ENCODE measurements at regions not wholly inside any gene's neighbourhood (a gene's known extent, or its start where the extent isn't known, plus 50 kb on each side); places are given as distances from the start of the nearest gene placed in this dataset.

- ATAC-seq = no peak
- TF ChIP-seq, protein P1, sequence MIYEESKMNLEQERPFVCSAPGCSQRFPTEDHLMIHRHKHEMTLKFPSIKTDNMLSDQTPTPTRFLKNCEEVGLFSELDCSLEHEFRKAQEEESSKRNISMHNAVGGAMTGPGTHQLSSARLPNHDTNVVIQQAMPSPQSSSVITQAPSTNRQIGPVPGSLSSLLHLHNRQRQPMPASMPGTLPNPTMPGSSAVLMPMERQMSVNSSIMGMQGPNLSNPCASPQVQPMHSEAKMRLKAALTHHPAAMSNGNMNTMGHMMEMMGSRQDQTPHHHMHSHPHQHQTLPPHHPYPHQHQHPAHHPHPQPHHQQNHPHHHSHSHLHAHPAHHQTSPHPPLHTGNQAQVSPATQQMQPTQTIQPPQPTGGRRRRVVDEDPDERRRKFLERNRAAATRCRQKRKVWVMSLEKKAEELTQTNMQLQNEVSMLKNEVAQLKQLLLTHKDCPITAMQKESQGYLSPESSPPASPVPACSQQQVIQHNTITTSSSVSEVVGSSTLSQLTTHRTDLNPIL (CRISPR knock-in tag; IDR thresholded peaks at IDR 0.05; ENCODE audit: low read depth) = no peak
- no peak for TF ChIP-seq ESRRG (CRISPR knock-in tag; IDR thresholded peaks at IDR 0.05)
- no peak for TF ChIP-seq RARB (CRISPR knock-in tag; IDR thresholded peaks at IDR 0.05)
- TF ChIP-seq BACH2 (CRISPR knock-in tag; IDR thresholded peaks at IDR 0.05; ENCODE audit: borderline replicate concordance) = no peak
- TF ChIP-seq PPARA (CRISPR knock-in tag; IDR thresholded peaks at IDR 0.05; ENCODE audit: borderline replicate concordance) = no peak
- no peak for TF ChIP-seq ARNTL (CRISPR knock-in tag; IDR thresholded peaks at IDR 0.05; ENCODE audit: borderline replicate concordance, low read depth)
- TF ChIP-seq ZC3H10 (CRISPR knock-in tag; IDR thresholded peaks at IDR 0.05) = no peak
- no peak for TF ChIP-seq SNAI2 (CRISPR knock-in tag; IDR thresholded peaks at IDR 0.05)
- no peak for TF ChIP-seq ZNF70 (CRISPR knock-in tag; IDR thresholded peaks at IDR 0.05)
- TF ChIP-seq ZFP30 (CRISPR knock-in tag; IDR thresholded peaks at IDR 0.05) = no peak
- no peak for TF ChIP-seq ISL1 (CRISPR knock-in tag; IDR thresholded peaks at IDR 0.05)
These were observed 398.6 kb downstream of the ACTR3B start for GRCh38 chr7:153158149-153158548.

DNA sequence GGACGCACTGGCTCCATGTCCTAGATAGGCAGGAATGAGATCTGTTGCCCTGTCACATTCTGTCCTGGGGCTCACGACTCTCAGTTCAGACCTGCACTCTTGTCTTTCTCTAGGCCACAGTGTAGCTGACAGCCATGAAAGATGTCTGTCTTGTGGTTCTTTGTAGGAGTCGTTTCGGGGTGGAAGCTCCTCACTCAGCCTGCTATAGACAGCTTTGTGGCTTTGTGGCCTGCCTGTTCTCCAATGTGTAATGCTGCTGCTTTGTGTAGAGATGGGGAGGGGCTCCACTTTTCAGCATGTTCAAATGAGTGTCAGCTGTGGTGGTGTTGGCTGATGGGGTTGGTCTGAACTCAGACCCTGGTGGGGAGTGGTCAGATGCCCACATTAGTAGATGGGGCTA lies 410.7 kb downstream of the ACTR3B start:
- ATAC-seq = no peak
- no peak for TF ChIP-seq GLIS3 (CRISPR knock-in tag; IDR thresholded peaks at IDR 0.05)
- no peak for TF ChIP-seq ZNF8 (CRISPR knock-in tag; IDR thresholded peaks at IDR 0.05)
- TF ChIP-seq ARNTL (CRISPR knock-in tag; IDR thresholded peaks at IDR 0.05; ENCODE audit: borderline replicate concordance, low read depth) = no peak
- no peak for TF ChIP-seq ISL1 (CRISPR knock-in tag; IDR thresholded peaks at IDR 0.05)
- no peak for TF ChIP-seq ZNF565 (CRISPR knock-in tag; conservative IDR thresholded peaks at IDR 0.05; ENCODE audit: low read depth)
- TF ChIP-seq ZNF70 (CRISPR knock-in tag; IDR thresholded peaks at IDR 0.05) = no peak
- TF ChIP-seq ZFP30 (CRISPR knock-in tag; IDR thresholded peaks at IDR 0.05) = no peak

GRCh38 chr7:153185936-153186335 lies 426.4 kb downstream of the ACTR3B start:
- no peak for TF ChIP-seq ZC3H10 (CRISPR knock-in tag; IDR thresholded peaks at IDR 0.05)
- TF ChIP-seq, protein P1 (CRISPR knock-in tag; IDR thresholded peaks at IDR 0.05; ENCODE audit: low read depth) = no peak
- TF ChIP-seq, protein P2, sequence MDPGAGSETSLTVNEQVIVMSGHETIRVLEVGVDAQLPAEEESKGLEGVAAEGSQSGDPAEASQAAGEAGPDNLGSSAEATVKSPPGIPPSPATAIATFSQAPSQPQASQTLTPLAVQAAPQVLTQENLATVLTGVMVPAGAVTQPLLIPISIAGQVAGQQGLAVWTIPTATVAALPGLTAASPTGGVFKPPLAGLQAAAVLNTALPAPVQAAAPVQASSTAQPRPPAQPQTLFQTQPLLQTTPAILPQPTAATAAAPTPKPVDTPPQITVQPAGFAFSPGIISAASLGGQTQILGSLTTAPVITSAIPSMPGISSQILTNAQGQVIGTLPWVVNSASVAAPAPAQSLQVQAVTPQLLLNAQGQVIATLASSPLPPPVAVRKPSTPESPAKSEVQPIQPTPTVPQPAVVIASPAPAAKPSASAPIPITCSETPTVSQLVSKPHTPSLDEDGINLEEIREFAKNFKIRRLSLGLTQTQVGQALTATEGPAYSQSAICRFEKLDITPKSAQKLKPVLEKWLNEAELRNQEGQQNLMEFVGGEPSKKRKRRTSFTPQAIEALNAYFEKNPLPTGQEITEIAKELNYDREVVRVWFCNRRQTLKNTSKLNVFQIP (CRISPR knock-in tag; IDR thresholded peaks at IDR 0.05; ENCODE audit: borderline replicate concordance, low read depth) = no peak
- TF ChIP-seq ZNF8 (CRISPR knock-in tag; IDR thresholded peaks at IDR 0.05) = no peak
- no peak for TF ChIP-seq CSRNP3 (CRISPR knock-in tag; IDR thresholded peaks at IDR 0.05)
- TF ChIP-seq SNAI2 (CRISPR knock-in tag; IDR thresholded peaks at IDR 0.05) = no peak
- TF ChIP-seq ARNTL (CRISPR knock-in tag; IDR thresholded peaks at IDR 0.05; ENCODE audit: borderline replicate concordance, low read depth) = no peak
- TF ChIP-seq ZNF70 (CRISPR knock-in tag; IDR thresholded peaks at IDR 0.05) = no peak
- TF ChIP-seq PPARA (CRISPR knock-in tag; IDR thresholded peaks at IDR 0.05; ENCODE audit: borderline replicate concordance) = no peak
- TF ChIP-seq ZNF565 (CRISPR knock-in tag; conservative IDR thresholded peaks at IDR 0.05; ENCODE audit: low read depth) = no peak
- TF ChIP-seq TOX (CRISPR knock-in tag; IDR thresholded peaks at IDR 0.05; ENCODE audit: borderline replicate concordance) = no peak
- no peak for TF ChIP-seq OSR1 (CRISPR knock-in tag; IDR thresholded peaks at IDR 0.05)
- TF ChIP-seq ZFP3 (CRISPR knock-in tag; IDR thresholded peaks at IDR 0.05) = no peak
- no peak for TF ChIP-seq BACH2 (CRISPR knock-in tag; IDR thresholded peaks at IDR 0.05; ENCODE audit: borderline replicate concordance)
- no peak for TF ChIP-seq GLIS3 (CRISPR knock-in tag; IDR thresholded peaks at IDR 0.05)
- no peak for TF ChIP-seq TSHZ2 (CRISPR knock-in tag; IDR thresholded peaks at IDR 0.05)
- ATAC-seq = no peak

Data from SK-N-SH treated with all-trans-retinoic acid at 6 μM for 48 hours (cell line).